ENCODE measurements at regions not wholly inside any gene's neighbourhood (a gene's known extent, or its start where the extent isn't known, plus 50 kb on each side); places are given as distances from the start of the nearest gene placed in this dataset.
"Not testable (repeated sequence)": the region's sequence is repeated elsewhere in the genome, so short reads cannot be mapped to it uniquely, and the experiment has no call there.

- DNase-seq, result no peak
- H3K36me3 Mint-ChIP-seq, result peaks cover 50 to 53% of the 10 kb centered on the region in 2 donors
- H3K4me3 Mint-ChIP-seq, result no peak overlapping the region
- H3K27ac Mint-ChIP-seq, result peak overlapping the region in 3 of 7 donors; percentile 37 to 72 (median 70)
- Histone ChIP-seq H3K9ac (ENCODE audit: insufficient read depth, low read length, poor library complexity, severe bottlenecking) (no peak overlapping the region), H3K4me3 (replicated peaks in 1 of 3; ENCODE audit: low read depth in 2 of 3, low read length in 3 of 3) (no peak overlapping the region), H2AFZ (ENCODE audit: insufficient read depth, low read depth, low read length, poor library complexity, severe bottlenecking) (no peak overlapping the region), H3K27me3 (ENCODE audit: control insufficient read depth in 2 of 2, insufficient read depth in 2 of 2, low read length in 2 of 2) (no peaks in the 10 kb centered on the region), H3K79me2 (ENCODE audit: insufficient read depth, low read length) (no peaks in the 10 kb centered on the region), H4K20me1 (ENCODE audit: insufficient read depth, low read length) (no peaks in the 10 kb centered on the region), H3K36me3 (replicated peaks in 1 of 2; ENCODE audit: control insufficient read depth in 1 of 2, insufficient read depth in 2 of 2, low read length in 2 of 2) (peaks cover 36 to 70% of the 10 kb centered on the region in 2 donors), H3K4me1 (ENCODE audit: control insufficient read depth in 1 of 2, insufficient read depth in 2 of 2, low read length in 2 of 2) (no peaks in the 10 kb centered on the region), H3K9me3 (replicated peaks in 1 of 2; ENCODE audit: control insufficient read depth in 1 of 2, insufficient read depth in 1 of 2, low read length in 2 of 2) (no peaks in the 10 kb centered on the region), H3K27ac (ENCODE audit: low read depth in 1 of 2, low read length in 2 of 2) (peak overlapping the region in 1 of 2 donors; percentile 50), H3K4me2 (replicated peaks; ENCODE audit: extremely low read depth, low read length, poor library complexity, severe bottlenecking) (no peak overlapping the region)
- WGBS (ENCODE audit: insufficient coverage), result 100% methylated on average over 1 of the region's 2 CpGs
- H3K9me3 Mint-ChIP-seq, result peaks cover 0 to 3% (median 0%) of the 10 kb centered on the region in 7 donors
- intact Hi-C loops (cut with micrococcal nuclease), result no loop called here
- H3K4me1 Mint-ChIP-seq, result peaks cover 6% of the 10 kb centered on the region
- TF ChIP-seq CTCF (IDR thresholded peaks at IDR 0.05), result no peak
- peaks cover 0 to 3% (median 0%) of the 10 kb centered on the region in 3 donors for H3K27me3 Mint-ChIP-seq (ENCODE audit: low read depth in 3 of 3)
Measured at GRCh38 chr2:159872353-159872752, 74.3 kb upstream of the CD302 start.

GRCh38 chr2:159868598-159869159, 70.7 kb upstream of the CD302 start:
- H2AFZ ChIP-seq (ENCODE audit: insufficient read depth, low read depth, low read length, poor library complexity, severe bottlenecking); H3K9me3 ChIP-seq (replicated peaks in 1 of 2; ENCODE audit: control insufficient read depth in 1 of 2, insufficient read depth in 1 of 2, low read length in 2 of 2); intact Hi-C loops (cut with micrococcal nuclease); H3K4me3 ChIP-seq (replicated peaks in 1 of 3; ENCODE audit: low read depth in 2 of 3, low read length in 3 of 3); H3K9me3 Mint-ChIP-seq; DNase-seq; H3K4me3 Mint-ChIP-seq; H3K4me1 Mint-ChIP-seq; H3K27me3 Mint-ChIP-seq (ENCODE audit: low read depth in 3 of 3); H3K79me2 ChIP-seq (ENCODE audit: insufficient read depth, low read length); H4K20me1 ChIP-seq (ENCODE audit: insufficient read depth, low read length); H3K4me1 ChIP-seq (ENCODE audit: control insufficient read depth in 1 of 2, insufficient read depth in 2 of 2, low read length in 2 of 2); H3K27me3 ChIP-seq (ENCODE audit: control insufficient read depth in 2 of 2, insufficient read depth in 2 of 2, low read length in 2 of 2); H3K27ac Mint-ChIP-seq; H3K27ac ChIP-seq (ENCODE audit: low read depth in 1 of 2, low read length in 2 of 2); H3K4me2 ChIP-seq (replicated peaks; ENCODE audit: extremely low read depth, low read length, poor library complexity, severe bottlenecking); H3K9ac ChIP-seq (ENCODE audit: insufficient read depth, low read length, poor library complexity, severe bottlenecking): not testable (repeated sequence)
- peaks cover 33 to 81% of the 10 kb centered on the region in 2 donors for H3K36me3 ChIP-seq (replicated peaks in 1 of 2; ENCODE audit: control insufficient read depth in 1 of 2, insufficient read depth in 2 of 2, low read length in 2 of 2)
- no CpG with 5 or more reads among the region's 7 CpGs for WGBS (ENCODE audit: insufficient coverage)
- H3K36me3 Mint-ChIP-seq, result peaks cover 44 to 55% of the 10 kb centered on the region in 2 donors

Measured in CD14-positive monocyte (primary cell).